ENCODE measurements at regions not wholly inside any gene's neighbourhood (a gene's known extent, or its start where the extent isn't known, plus 50 kb on each side); places are given as distances from the start of the nearest gene placed in this dataset.

GRCh38 chr12:78622529-78623195, 241.9 kb upstream of the SYT1 start:
- no peak for TF ChIP-seq CTCF (conservative IDR thresholded peaks at IDR 0.05; ENCODE audit: low read depth, low read length)
- TF ChIP-seq CEBPB (IDR thresholded peaks at IDR 0.05; ENCODE audit: low read depth, low read length): no peak
- TF ChIP-seq MAFK (IDR thresholded peaks at IDR 0.05; ENCODE audit: low read depth, low read length): no peak
- no peak for TF ChIP-seq POLR2A (IDR thresholded peaks at IDR 0.05; ENCODE audit: low read depth, low read length)
- no peak for TF ChIP-seq ELK1 (IDR thresholded peaks at IDR 0.05; ENCODE audit: borderline replicate concordance, low read depth, low read length)
- TF ChIP-seq MXI1 (IDR thresholded peaks at IDR 0.05; ENCODE audit: borderline replicate concordance, low read depth, low read length): no peak
- no peak for TF ChIP-seq RCOR1 (IDR thresholded peaks at IDR 0.05; ENCODE audit: insufficient replicate concordance, low read length)
- no peak for TF ChIP-seq SMC3 (IDR thresholded peaks at IDR 0.05; ENCODE audit: low read depth, low read length)
